Jurkat, Clone E6-1 (cell line): ENCODE measurements at regions not wholly inside any gene's neighbourhood (a gene's known extent, or its start where the extent isn't known, plus 50 kb on each side); places are given as distances from the start of the nearest gene placed in this dataset.
A peak's percentile ranks its signal among the peaks of the same experiment; 100 is the strongest.

Source experiments
- DNase-seq: peaks from one replicate; pipeline ENCODE4 v3.0.0-alpha.2; 2011; ENCODE audit warnings: low read depth, low spot score
- H3K4me3 ChIP-seq: 2 replicates; pipeline ENCODE4 v1.5.1; 2011; ENCODE audit warnings: mild to moderate bottlenecking, low read length, control low read depth, moderate library complexity

- peak; percentile 5 for DNase-seq
- H3K4me3 ChIP-seq = no peak overlapping the region
Observed at GRCh38 chr13:34076943-34077703, 259.2 kb downstream of the RFC3 start.

GRCh38 chr13:34078334-34078999 lies 260.5 kb downstream of the RFC3 start:
- H3K4me3 ChIP-seq = no peak overlapping the region
- DNase-seq = no peak

GRCh38 chr13:34085204-34085603 lies 267.3 kb downstream of the RFC3 start:
- no peak overlapping the region for H3K4me3 ChIP-seq
- no peak for DNase-seq

GRCh38 chr13:34086281-34086680 lies 268.3 kb downstream of the RFC3 start:
- H3K4me3 ChIP-seq = no peak overlapping the region
- DNase-seq = no peak

- H3K4me3 ChIP-seq = no peak overlapping the region
- DNase-seq = no peak
Observed at GRCh38 chr13:34087791-34088190, 269.8 kb downstream of the RFC3 start.

- no peak for DNase-seq
- H3K4me3 ChIP-seq = no peak overlapping the region
Observed at GRCh38 chr13:34103854-34104253, 285.9 kb downstream of the RFC3 start.

- DNase-seq = no peak
- no peak overlapping the region for H3K4me3 ChIP-seq
Observed at GRCh38 chr13:34104853-34105252, 286.9 kb downstream of the RFC3 start.

GRCh38 chr13:34107806-34108205 lies 289.9 kb downstream of the RFC3 start:
- DNase-seq = no peak

GRCh38 chr13:34108410-34108809 lies 290.5 kb downstream of the RFC3 start:
- no peak overlapping the region for H3K4me3 ChIP-seq
- no peak for DNase-seq

More at GRCh38 chr13:34107806-34108205, 289.9 kb downstream of the RFC3 start:
- no peak overlapping the region for H3K4me3 ChIP-seq

- no peak for DNase-seq
- H3K4me3 ChIP-seq = no peak overlapping the region
Observed at GRCh38 chr13:34114581-34114980, 296.6 kb downstream of the RFC3 start.

- DNase-seq = no peak
- no peak overlapping the region for H3K4me3 ChIP-seq
Observed at GRCh38 chr13:34116651-34117050, 298.7 kb downstream of the RFC3 start.

- H3K4me3 ChIP-seq = no peak overlapping the region
- DNase-seq = no peak
Observed at GRCh38 chr13:34124666-34125306, 306.8 kb downstream of the RFC3 start.

GRCh38 chr13:34127523-34127922 lies 309.6 kb downstream of the RFC3 start:
- no peak for DNase-seq
- no peak overlapping the region for H3K4me3 ChIP-seq

GRCh38 chr13:34128661-34129060 lies 310.7 kb downstream of the RFC3 start:
- no peak for DNase-seq
- H3K4me3 ChIP-seq = no peak overlapping the region

- DNase-seq = no peak
- H3K4me3 ChIP-seq = no peak overlapping the region
Observed at GRCh38 chr13:34129436-34129835, 311.5 kb downstream of the RFC3 start.

- no peak for DNase-seq
- H3K4me3 ChIP-seq = no peak overlapping the region
Observed at GRCh38 chr13:34137200-34137599, 319.3 kb downstream of the RFC3 start.

GRCh38 chr13:34139660-34140227 lies 321.8 kb downstream of the RFC3 start:
- H3K4me3 ChIP-seq = no peak overlapping the region
- no peak for DNase-seq

GRCh38 chr13:34143637-34144036 lies 325.7 kb downstream of the RFC3 start:
- no peak for DNase-seq
- no peak overlapping the region for H3K4me3 ChIP-seq

- no peak for DNase-seq
- H3K4me3 ChIP-seq = no peak overlapping the region
Observed at GRCh38 chr13:34144142-34144541, 326.2 kb downstream of the RFC3 start.

- H3K4me3 ChIP-seq = no peak overlapping the region
- DNase-seq = no peak
Observed at GRCh38 chr13:34145061-34145460, 327.1 kb downstream of the RFC3 start.
